ENCODE measurements at regions not wholly inside any gene's neighbourhood (a gene's known extent, or its start where the extent isn't known, plus 50 kb on each side); places are given as distances from the start of the nearest gene placed in this dataset.
A peak's percentile ranks its signal among the peaks of the same experiment; 100 is the strongest.

- no peak for DNase-seq (ENCODE audit: extremely low read depth in 1 of 4, low spot score in 3 of 4)
- Histone ChIP-seq H3K9me1 (ENCODE audit: control insufficient read depth, insufficient read depth, low read length) (no peaks in the 10 kb centered on the region), H3K36me3 (ENCODE audit: control insufficient read depth, insufficient read depth, low read length) (no peaks in the 10 kb centered on the region), H2AFZ (ENCODE audit: low read depth, low read length) (no peak overlapping the region), H3K4me2 (ENCODE audit: insufficient read depth, low read length) (no peak overlapping the region), H3K27ac (ENCODE audit: extremely low read depth, low read depth, low read length) (no peak overlapping the region), H3K4me3 (no peak overlapping the region), H3K79me2 (ENCODE audit: control insufficient read depth, insufficient read depth, low read length) (no peaks in the 10 kb centered on the region), H4K20me1 (replicated peaks; ENCODE audit: control insufficient read depth, insufficient read depth, low read length) (no peaks in the 10 kb centered on the region), H3K9ac (ENCODE audit: insufficient read depth in 1 of 2, low read depth in 2 of 2, low read length in 2 of 2) (no peak overlapping the region), H3K4me1 (replicated peaks in 1 of 2; ENCODE audit: control insufficient read depth in 2 of 2, insufficient read depth in 2 of 2, low read length in 2 of 2) (no peaks in the 10 kb centered on the region), H3K27me3 (ENCODE audit: control insufficient read depth in 2 of 2, insufficient read depth in 2 of 2, low read length in 2 of 2) (no peaks in the 10 kb centered on the region), H3K9me3 (replicated peaks; ENCODE audit: control insufficient read depth, insufficient read depth, low read depth, low read length) (no peaks in the 10 kb centered on the region; the same call in 1 of the 2 replicates)
- ATAC-seq, result no peak
- CTCF ChIA-PET (ENCODE audit: low intra/inter-chr PET ratio), result no interaction called here
- FAIRE-seq, result no peak
- intact Hi-C loops (cut with micrococcal nuclease) (no loop called here), in situ Hi-C loops (cut with MboI) (no loop called here)
- TF ChIP-seq FOXM1 (IDR thresholded peaks at IDR 0.05; ENCODE audit: low read depth), result no peak
- no peak for TF ChIP-seq FOXM1 (CRISPR knock-in tag; IDR thresholded peaks at IDR 0.05; ENCODE audit: low read depth)
- TF ChIP-seq FOXK1 (CRISPR knock-in tag; IDR thresholded peaks at IDR 0.05; ENCODE audit: borderline replicate concordance), result no peak
- peak in 1 of 2 experiments; percentile 57; a peak in 1 of 3 replicates for TF ChIP-seq CBX3 (IDR thresholded peaks at IDR 0.05; ENCODE audit: borderline replicate concordance in 1 of 2, low read length in 2 of 2)
- no peak for TF ChIP-seq MLX (CRISPR knock-in tag; conservative IDR thresholded peaks at IDR 0.05)
- TF ChIP-seq SETDB1 (IDR thresholded peaks at IDR 0.05; ENCODE audit: low read length), result peak; percentile 30
- no peak for TF ChIP-seq YBX1 (IDR thresholded peaks at IDR 0.05)
- TF ChIP-seq ARID4B (CRISPR knock-in tag; IDR thresholded peaks at IDR 0.05), result no peak
- no peak for TF ChIP-seq ZNF764 (CRISPR knock-in tag; IDR thresholded peaks at IDR 0.05; ENCODE audit: low read depth)
- no TSS peak for BruUV-seq (replicated peaks)
- POLR2A ChIA-PET, result no interaction called here
- 0% methylated on average over 1 of the region's 1 CpG for WGBS (ENCODE audit: insufficient coverage, low coverage, missing lambda C conversion rate)
These were observed 1449.8 kb upstream of the MIR17HG start for GRCh38 chr13:89897681-89898080.

Measured in K562 (cell line).